ENCODE measurements at regions not wholly inside any gene's neighbourhood (a gene's known extent, or its start where the extent isn't known, plus 50 kb on each side); places are given as distances from the start of the nearest gene placed in this dataset.

GRCh38 chr7:41029072-41029499 is 673.8 kb downstream of the INHBA start:
- no peak overlapping the region for H3K9ac ChIP-seq
- H3K9me3 ChIP-seq (ENCODE audit: low read depth) = no peaks in the 10 kb centered on the region
- no peak overlapping the region for H3K27ac Mint-ChIP-seq
- H3K36me3 Mint-ChIP-seq = no peaks in the 10 kb centered on the region
- no peak overlapping the region for H3K4me2 ChIP-seq
- H3K9me3 Mint-ChIP-seq = no peaks in the 10 kb centered on the region
- no peaks in the 10 kb centered on the region for H3K27me3 ChIP-seq
- H3K27me3 Mint-ChIP-seq (ENCODE audit: insufficient read depth, low read depth) = no peaks in the 10 kb centered on the region
- TF ChIP-seq EZH2 (IDR thresholded peaks at IDR 0.05) (no peak), CTCF (IDR thresholded peaks at IDR 0.05) (no peak), EZH2phosphoT487 (IDR thresholded peaks at IDR 0.05) (no peak)
- H3K4me1 ChIP-seq = no peaks in the 10 kb centered on the region
- no peaks in the 10 kb centered on the region for H3K79me2 ChIP-seq (ENCODE audit: low read depth)
- H3K4me3 Mint-ChIP-seq = no peak overlapping the region
- H3K36me3 ChIP-seq = no peaks in the 10 kb centered on the region
- no peaks in the 10 kb centered on the region for H3K4me1 Mint-ChIP-seq
- no peaks in the 10 kb centered on the region for H3F3A ChIP-seq (ENCODE audit: low read depth)
- no peak for DNase-seq (ENCODE audit: low spot score)
- H3K4me3 ChIP-seq = no peak overlapping the region
- no peaks in the 10 kb centered on the region for H4K20me1 ChIP-seq (ENCODE audit: low read depth)
- no peak overlapping the region for H3K27ac ChIP-seq
- no peak overlapping the region for H2AFZ ChIP-seq (replicated peaks)

GRCh38 chr7:41028580-41028979 is 674.3 kb downstream of the INHBA start:
- H3K27me3 Mint-ChIP-seq (ENCODE audit: insufficient read depth, low read depth) = no peaks in the 10 kb centered on the region
- H3K4me1 ChIP-seq = no peaks in the 10 kb centered on the region
- no peak overlapping the region for H2AFZ ChIP-seq (replicated peaks)
- no peak overlapping the region for H3K9ac ChIP-seq
- H3K4me1 Mint-ChIP-seq = no peaks in the 10 kb centered on the region
- H3K36me3 ChIP-seq = no peaks in the 10 kb centered on the region
- H3K9me3 ChIP-seq (ENCODE audit: low read depth) = no peaks in the 10 kb centered on the region
- H3K27ac ChIP-seq = no peak overlapping the region
- no peaks in the 10 kb centered on the region for H3K27me3 ChIP-seq
- H3K36me3 Mint-ChIP-seq = no peaks in the 10 kb centered on the region
- H3K4me2 ChIP-seq = no peak overlapping the region
- no peak overlapping the region for H3K27ac Mint-ChIP-seq
- no peaks in the 10 kb centered on the region for H4K20me1 ChIP-seq (ENCODE audit: low read depth)
- no peak for DNase-seq (ENCODE audit: low spot score)
- no peaks in the 10 kb centered on the region for H3F3A ChIP-seq (ENCODE audit: low read depth)
- no peak for TF ChIP-seq EZH2 (IDR thresholded peaks at IDR 0.05)
- TF ChIP-seq CTCF (IDR thresholded peaks at IDR 0.05) = no peak
- no peak for TF ChIP-seq EZH2phosphoT487 (IDR thresholded peaks at IDR 0.05)
- H3K79me2 ChIP-seq (ENCODE audit: low read depth) = no peaks in the 10 kb centered on the region
- no peak overlapping the region for H3K4me3 ChIP-seq
- no peak overlapping the region for H3K4me3 Mint-ChIP-seq
- H3K9me3 Mint-ChIP-seq = no peaks in the 10 kb centered on the region

GRCh38 chr7:41027428-41028115 is 675.3 kb downstream of the INHBA start:
- Histone ChIP-seq H3F3A (ENCODE audit: low read depth) (no peaks in the 10 kb centered on the region), H3K79me2 (ENCODE audit: low read depth) (no peaks in the 10 kb centered on the region), H3K27me3 (no peaks in the 10 kb centered on the region), H2AFZ (replicated peaks) (no peak overlapping the region), H4K20me1 (ENCODE audit: low read depth) (no peaks in the 10 kb centered on the region), H3K9me3 (ENCODE audit: low read depth) (no peaks in the 10 kb centered on the region), H3K9ac (no peak overlapping the region), H3K4me2 (no peak overlapping the region), H3K4me3 (no peak overlapping the region), H3K4me1 (no peaks in the 10 kb centered on the region), H3K27ac (no peak overlapping the region), H3K36me3 (no peaks in the 10 kb centered on the region)
- H3K9me3 Mint-ChIP-seq = no peaks in the 10 kb centered on the region
- H3K27ac Mint-ChIP-seq = no peak overlapping the region
- no peaks in the 10 kb centered on the region for H3K36me3 Mint-ChIP-seq
- no peak overlapping the region for H3K4me3 Mint-ChIP-seq
- H3K4me1 Mint-ChIP-seq = no peaks in the 10 kb centered on the region
- no peak for DNase-seq (ENCODE audit: low spot score)
- no peak for TF ChIP-seq EZH2phosphoT487 (IDR thresholded peaks at IDR 0.05)
- no peak for TF ChIP-seq EZH2 (IDR thresholded peaks at IDR 0.05)
- no peak for TF ChIP-seq CTCF (IDR thresholded peaks at IDR 0.05)
- no peaks in the 10 kb centered on the region for H3K27me3 Mint-ChIP-seq (ENCODE audit: insufficient read depth, low read depth)

Measured in neural progenitor cell (in vitro differentiated cells).